ENCODE measurements at regions not wholly inside any gene's neighbourhood (a gene's known extent, or its start where the extent isn't known, plus 50 kb on each side); places are given as distances from the start of the nearest gene placed in this dataset.

GRCh38 chr1:2962541-2962940, 58.7 kb upstream of the ACTRT2 start:
- ATAC-seq: no peak
- no peak for TF ChIP-seq CTCF (IDR thresholded peaks at IDR 0.05)
- Histone ChIP-seq H3K4me3 (no peak overlapping the region), H3K36me3 (no peaks in the 10 kb centered on the region), H3K27me3 (no peaks in the 10 kb centered on the region), H3K4me1 (peaks cover 0 to 5% (median 0%) of the 10 kb centered on the region in 3 donors), H3K27ac (no peak overlapping the region), H3K9me3 (no peaks in the 10 kb centered on the region)
- intact Hi-C loops (cut with DNase I): no loop called here
- FAIRE-seq: no peak
- 47 to 50% methylated on average over 8 of the region's 8 CpGs for WGBS, 2 donors
- DNase-seq: peak in 2 of 6 donors; percentile 23 to 35

- no peaks in the 10 kb centered on the region for H3K9me3 ChIP-seq
- WGBS, 2 donors: 56 to 59% methylated on average over 13 of the region's 13 CpGs
- FAIRE-seq: no peak
Observed at GRCh38 chr1:2962946-2963345, 58.3 kb upstream of the ACTRT2 start.

GRCh38 chr1:2965676-2966075, 55.6 kb upstream of the ACTRT2 start:
- 77 to 89% methylated on average over 4 of the region's 4 CpGs for WGBS, 2 donors
- Histone ChIP-seq H3K4me1 (peaks cover 0 to 7% (median 7%) of the 10 kb centered on the region in 3 donors), H3K27me3 (no peaks in the 10 kb centered on the region), H3K9me3 (no peaks in the 10 kb centered on the region), H3K4me3 (no peak overlapping the region), H3K27ac (no peak overlapping the region), H3K36me3 (no peaks in the 10 kb centered on the region)
- DNase-seq (peak in 1 of 6 donors; percentile 18), ATAC-seq (no peak), FAIRE-seq (no peak)
- intact Hi-C loops (cut with DNase I): no loop called here
- TF ChIP-seq CTCF (IDR thresholded peaks at IDR 0.05): no peak

More at GRCh38 chr1:2962946-2963345, 58.3 kb upstream of the ACTRT2 start:
- Histone ChIP-seq H3K27ac (no peak overlapping the region), H3K4me1 (peaks cover 0 to 7% (median 0%) of the 10 kb centered on the region in 3 donors), H3K27me3 (no peaks in the 10 kb centered on the region), H3K36me3 (no peaks in the 10 kb centered on the region), H3K4me3 (no peak overlapping the region)
- intact Hi-C loops (cut with DNase I): no loop called here
- ATAC-seq (no peak), DNase-seq (peak in 2 of 6 donors; percentile 23 to 49)
- TF ChIP-seq CTCF (IDR thresholded peaks at IDR 0.05): no peak

GRCh38 chr1:2966449-2967328, 54.6 kb upstream of the ACTRT2 start:
- FAIRE-seq (no peak), DNase-seq (peak in 4 of 6 donors; percentile 32 to 67 (median 46)), ATAC-seq (peak; percentile 17 to 69 (median 53))
- no peaks in the 10 kb centered on the region for H3K9me3 ChIP-seq
- peaks cover 0 to 7% (median 7%) of the 10 kb centered on the region in 3 donors for H3K4me1 ChIP-seq
- no peak for TF ChIP-seq CTCF (IDR thresholded peaks at IDR 0.05)
- peak overlapping the region; percentile 41 to 70 (median 42) for H3K27ac ChIP-seq
- H3K27me3 ChIP-seq: no peaks in the 10 kb centered on the region
- intact Hi-C loops (cut with DNase I): no loop called here
- H3K4me3 ChIP-seq: no peak overlapping the region
- WGBS, 2 donors: 59 to 65% methylated on average over 25 of the region's 25 CpGs
- H3K36me3 ChIP-seq: no peaks in the 10 kb centered on the region

GRCh38 chr1:2967329-2967725, 53.9 kb upstream of the ACTRT2 start:
- FAIRE-seq (no peak), DNase-seq (peak in 2 of 6 donors; percentile 49 to 71), ATAC-seq (no peak)
- Histone ChIP-seq H3K27ac (peak overlapping the region; percentile 41 to 70 (median 42)), H3K36me3 (no peaks in the 10 kb centered on the region), H3K27me3 (no peaks in the 10 kb centered on the region), H3K4me1 (peaks cover 0 to 7% (median 7%) of the 10 kb centered on the region in 3 donors), H3K4me3 (no peak overlapping the region), H3K9me3 (no peaks in the 10 kb centered on the region)
- intact Hi-C loops (cut with DNase I): no loop called here
- 73 to 74% methylated on average over 14 to 15 of the region's 15 CpGs for WGBS, 2 donors
- no peak for TF ChIP-seq CTCF (IDR thresholded peaks at IDR 0.05)

All from pancreas (tissue), 10 donors.